IMR-90 (cell line): ENCODE measurements at regions not wholly inside any gene's neighbourhood (a gene's known extent, or its start where the extent isn't known, plus 50 kb on each side); places are given as distances from the start of the nearest gene placed in this dataset.

ENCODE experiments used
- CHD1 ChIP-seq: IDR thresholded peaks from 2 replicates; pipeline ENCODE4 v1.6.1; 2012; ENCODE audit warnings: low read depth, low read length, improper control_type of control experiment
- MAZ ChIP-seq: IDR thresholded peaks from 2 replicates; pipeline ENCODE4 v1.6.1; 2012; ENCODE audit warnings: low read depth, mild to moderate bottlenecking, low read length, improper control_type of control experiment, moderate library complexity, borderline replicate concordance
- MXI1 ChIP-seq: IDR thresholded peaks from 2 replicates; pipeline ENCODE4 v1.6.1; 2012; ENCODE audit warnings: low read depth, mild to moderate bottlenecking, low read length, moderate library complexity, borderline replicate concordance
- POLR2A ChIP-seq: IDR thresholded peaks from 2 replicates; pipeline ENCODE4 v1.6.1; 2012; ENCODE audit warnings: mild to moderate bottlenecking, low read depth, low read length
- RAD21 ChIP-seq: IDR thresholded peaks from 2 replicates; pipeline ENCODE4 v1.6.1; 2012; ENCODE audit warnings: low read length, improper control_type of control experiment
- TF ChIP-seq, protein P1 (sequence below): fragments of 150-350 bp; IDR thresholded peaks from 2 replicates; pipeline ENCODE4 v1.6.1; 2017; ENCODE audit warnings: mild to moderate bottlenecking, antibody characterized with exemption, low read length, low read depth
- TF ChIP-seq, protein P2 (sequence below): conservative IDR thresholded peaks from 2 replicates; pipeline ENCODE4 v1.5.1; 2012; ENCODE audit warnings: mild to moderate bottlenecking, low read depth, low read length, improper control_type of control experiment

DNA sequence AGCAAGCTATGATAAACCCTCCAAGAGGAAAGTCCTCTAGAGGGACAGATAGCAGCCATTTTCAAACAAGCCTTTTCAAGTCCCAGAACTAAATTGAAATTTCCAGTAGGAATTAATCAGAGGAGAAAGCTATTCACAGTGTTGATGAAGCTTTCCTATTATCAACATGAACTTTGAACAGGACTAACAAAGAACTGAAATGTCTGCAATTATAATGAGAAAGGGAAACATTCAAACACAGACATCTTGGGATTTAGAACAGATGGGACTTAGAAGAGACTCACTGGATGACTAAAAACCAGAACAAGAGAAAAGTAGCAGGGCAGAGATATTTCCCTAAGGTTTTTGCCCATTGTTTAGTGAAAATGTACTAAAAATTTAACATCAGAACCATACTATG, 622.1 kb upstream of the UBE2E2 start:
- TF ChIP-seq, protein P1, sequence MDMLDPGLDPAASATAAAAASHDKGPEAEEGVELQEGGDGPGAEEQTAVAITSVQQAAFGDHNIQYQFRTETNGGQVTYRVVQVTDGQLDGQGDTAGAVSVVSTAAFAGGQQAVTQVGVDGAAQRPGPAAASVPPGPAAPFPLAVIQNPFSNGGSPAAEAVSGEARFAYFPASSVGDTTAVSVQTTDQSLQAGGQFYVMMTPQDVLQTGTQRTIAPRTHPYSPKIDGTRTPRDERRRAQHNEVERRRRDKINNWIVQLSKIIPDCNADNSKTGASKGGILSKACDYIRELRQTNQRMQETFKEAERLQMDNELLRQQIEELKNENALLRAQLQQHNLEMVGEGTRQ, result no peak
- TF ChIP-seq, protein P2, sequence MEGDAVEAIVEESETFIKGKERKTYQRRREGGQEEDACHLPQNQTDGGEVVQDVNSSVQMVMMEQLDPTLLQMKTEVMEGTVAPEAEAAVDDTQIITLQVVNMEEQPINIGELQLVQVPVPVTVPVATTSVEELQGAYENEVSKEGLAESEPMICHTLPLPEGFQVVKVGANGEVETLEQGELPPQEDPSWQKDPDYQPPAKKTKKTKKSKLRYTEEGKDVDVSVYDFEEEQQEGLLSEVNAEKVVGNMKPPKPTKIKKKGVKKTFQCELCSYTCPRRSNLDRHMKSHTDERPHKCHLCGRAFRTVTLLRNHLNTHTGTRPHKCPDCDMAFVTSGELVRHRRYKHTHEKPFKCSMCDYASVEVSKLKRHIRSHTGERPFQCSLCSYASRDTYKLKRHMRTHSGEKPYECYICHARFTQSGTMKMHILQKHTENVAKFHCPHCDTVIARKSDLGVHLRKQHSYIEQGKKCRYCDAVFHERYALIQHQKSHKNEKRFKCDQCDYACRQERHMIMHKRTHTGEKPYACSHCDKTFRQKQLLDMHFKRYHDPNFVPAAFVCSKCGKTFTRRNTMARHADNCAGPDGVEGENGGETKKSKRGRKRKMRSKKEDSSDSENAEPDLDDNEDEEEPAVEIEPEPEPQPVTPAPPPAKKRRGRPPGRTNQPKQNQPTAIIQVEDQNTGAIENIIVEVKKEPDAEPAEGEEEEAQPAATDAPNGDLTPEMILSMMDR, result no peak
- TF ChIP-seq POLR2A (no peak), MAZ (no peak), CHD1 (no peak), RAD21 (no peak), MXI1 (no peak)
